WTC11 (cell line): ENCODE measurements at regions not wholly inside any gene's neighbourhood (a gene's known extent, or its start where the extent isn't known, plus 50 kb on each side); places are given as distances from the start of the nearest gene placed in this dataset.

ENCODE experiments used
- ATAC-seq: fragments of 200-7000 bp; cut with Tn5 transposase; 2 replicates; pipeline ENCODE4 v1.10.0; 2021; ENCODE audit warnings: mild to moderate bottlenecking, moderate library complexity
- CTCF ChIA-PET: fragments of 300-600 bp; sonication (Branson Sonifier 250); formaldehyde crosslinking; loops from one replicate; lab custom pipeline; 2021; ENCODE audit warnings: antibody characterized with exemption; lab: Charles Lee
- POLR2A ChIA-PET: fragments of 350-600 bp; sonication (Branson Sonifier 250); formaldehyde crosslinking; loops from one replicate; lab custom pipeline; 2021; ENCODE audit warnings: antibody characterized with exemption; lab: Charles Lee
- DNase-seq: peaks from one replicate; pipeline ENCODE4 v3.0.0; 2021; ENCODE audit warnings: low spot score
- H3K27ac Mint-ChIP-seq: 2 replicates; pipeline ENCODE4 v1.8.0; 2021; ENCODE audit warnings: mixed read lengths
- H3K27me3 Mint-ChIP-seq: 2 replicates; pipeline ENCODE4 v1.8.0; 2021; ENCODE audit warnings: low read depth, mild to moderate bottlenecking, moderate library complexity, mixed read lengths
- H3K36me3 Mint-ChIP-seq: 2 replicates; pipeline ENCODE4 v1.8.0; 2021; ENCODE audit warnings: mixed read lengths
- H3K4me1 Mint-ChIP-seq: 2 replicates; pipeline ENCODE4 v1.8.0; 2022; ENCODE audit warnings: mixed read lengths
- H3K4me3 Mint-ChIP-seq: 2 replicates; pipeline ENCODE4 v1.8.0; 2021; ENCODE audit warnings: mild to moderate bottlenecking, moderate library complexity, mixed read lengths
- H3K9me3 Mint-ChIP-seq: 2 replicates; pipeline ENCODE4 v1.8.0; 2021; ENCODE audit warnings: mixed read lengths
- CREB1 ChIP-seq: sonication (generic); formaldehyde crosslinking; IDR thresholded peaks from 2 replicates; pipeline ENCODE4 v1.8.0; 2023; ENCODE audit warnings: mild to moderate bottlenecking, missing genetic modification reagents
- GTF2I ChIP-seq: fragments of 250-450 bp; sonication (Bioruptor Pico); conservative IDR thresholded peaks from 2 replicates; pipeline ENCODE4 v1.4.0; 2021; ENCODE audit warnings: mild to moderate bottlenecking
- NR1H2 ChIP-seq: sonication (generic); formaldehyde crosslinking; IDR thresholded peaks from 2 replicates; pipeline ENCODE4 v1.9.0; 2021; ENCODE audit warnings: mild to moderate bottlenecking, moderate library complexity, missing genetic modification reagents
- NR3C1 ChIP-seq: sonication (generic); formaldehyde crosslinking; conservative IDR thresholded peaks from 2 replicates; pipeline ENCODE4 v1.8.1; 2023; ENCODE audit warnings: low read depth, mild to moderate bottlenecking, missing genetic modification reagents
- TCF7 ChIP-seq: sonication (generic); formaldehyde crosslinking; IDR thresholded peaks from 2 replicates; pipeline ENCODE4 v1.8.0; 2022; ENCODE audit warnings: mild to moderate bottlenecking, low read depth, missing genetic modification reagents, moderate library complexity
- TEAD4 ChIP-seq: sonication (generic); formaldehyde crosslinking; IDR thresholded peaks from 2 replicates; pipeline ENCODE4 v1.8.0; 2022; ENCODE audit warnings: mild to moderate bottlenecking, missing genetic modification reagents
- ZNF121 ChIP-seq: sonication (generic); formaldehyde crosslinking; IDR thresholded peaks from 2 replicates; pipeline ENCODE4 v1.8.0; 2023; ENCODE audit warnings: missing genetic modification reagents
- ZNF219 ChIP-seq: sonication (generic); formaldehyde crosslinking; IDR thresholded peaks from 2 replicates; pipeline ENCODE4 v1.8.0; 2023; ENCODE audit warnings: missing genetic modification reagents, mild to moderate bottlenecking, borderline replicate concordance
- TF ChIP-seq, protein P1 (sequence below): sonication (generic); formaldehyde crosslinking; IDR thresholded peaks from 2 replicates; pipeline ENCODE4 v1.8.1; 2023; ENCODE audit warnings: mild to moderate bottlenecking, missing genetic modification reagents, borderline replicate concordance
- TF ChIP-seq, protein P2 (sequence below): sonication (generic); formaldehyde crosslinking; IDR thresholded peaks from 2 replicates; pipeline ENCODE4 v1.8.1; 2022; ENCODE audit warnings: low read depth, mild to moderate bottlenecking, moderate library complexity, missing genetic modification reagents, borderline replicate concordance
- TF ChIP-seq, protein P3 (sequence below): fragments of 250-450 bp; sonication (Bioruptor Pico); conservative IDR thresholded peaks from 2 replicates; pipeline ENCODE4 v1.9.0; 2021; ENCODE audit warnings: mild to moderate bottlenecking
- TF ChIP-seq, protein P4 (sequence below): sonication (generic); formaldehyde crosslinking; IDR thresholded peaks from 2 replicates; pipeline ENCODE4 v1.8.0; 2022; ENCODE audit warnings: mild to moderate bottlenecking, missing genetic modification reagents
- TF ChIP-seq, protein P5 (sequence below): sonication (generic); formaldehyde crosslinking; IDR thresholded peaks from 2 replicates; pipeline ENCODE4 v1.8.1; 2023; ENCODE audit warnings: mild to moderate bottlenecking, missing genetic modification reagents, moderate library complexity

DNA sequence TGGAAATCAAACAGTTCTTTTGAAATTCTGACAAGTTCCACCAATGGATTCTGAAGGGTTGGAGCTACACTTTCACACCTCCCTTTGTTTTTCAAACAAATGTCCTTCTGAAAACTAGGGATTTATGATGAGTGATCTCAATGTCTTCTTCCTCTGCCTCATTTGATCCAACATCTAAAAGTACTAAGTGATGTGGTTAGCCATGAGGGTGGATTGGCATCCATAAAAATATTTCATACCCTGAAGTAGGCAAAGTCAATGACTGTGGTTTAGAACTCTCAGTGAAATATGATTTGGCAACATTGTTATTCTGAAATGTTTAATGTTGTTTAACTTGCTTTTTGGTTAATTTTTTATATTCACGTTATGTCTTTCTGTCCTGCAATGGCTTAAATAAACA lies 136.9 kb downstream of the MBL2 start (continued):
- TF ChIP-seq, protein P1, sequence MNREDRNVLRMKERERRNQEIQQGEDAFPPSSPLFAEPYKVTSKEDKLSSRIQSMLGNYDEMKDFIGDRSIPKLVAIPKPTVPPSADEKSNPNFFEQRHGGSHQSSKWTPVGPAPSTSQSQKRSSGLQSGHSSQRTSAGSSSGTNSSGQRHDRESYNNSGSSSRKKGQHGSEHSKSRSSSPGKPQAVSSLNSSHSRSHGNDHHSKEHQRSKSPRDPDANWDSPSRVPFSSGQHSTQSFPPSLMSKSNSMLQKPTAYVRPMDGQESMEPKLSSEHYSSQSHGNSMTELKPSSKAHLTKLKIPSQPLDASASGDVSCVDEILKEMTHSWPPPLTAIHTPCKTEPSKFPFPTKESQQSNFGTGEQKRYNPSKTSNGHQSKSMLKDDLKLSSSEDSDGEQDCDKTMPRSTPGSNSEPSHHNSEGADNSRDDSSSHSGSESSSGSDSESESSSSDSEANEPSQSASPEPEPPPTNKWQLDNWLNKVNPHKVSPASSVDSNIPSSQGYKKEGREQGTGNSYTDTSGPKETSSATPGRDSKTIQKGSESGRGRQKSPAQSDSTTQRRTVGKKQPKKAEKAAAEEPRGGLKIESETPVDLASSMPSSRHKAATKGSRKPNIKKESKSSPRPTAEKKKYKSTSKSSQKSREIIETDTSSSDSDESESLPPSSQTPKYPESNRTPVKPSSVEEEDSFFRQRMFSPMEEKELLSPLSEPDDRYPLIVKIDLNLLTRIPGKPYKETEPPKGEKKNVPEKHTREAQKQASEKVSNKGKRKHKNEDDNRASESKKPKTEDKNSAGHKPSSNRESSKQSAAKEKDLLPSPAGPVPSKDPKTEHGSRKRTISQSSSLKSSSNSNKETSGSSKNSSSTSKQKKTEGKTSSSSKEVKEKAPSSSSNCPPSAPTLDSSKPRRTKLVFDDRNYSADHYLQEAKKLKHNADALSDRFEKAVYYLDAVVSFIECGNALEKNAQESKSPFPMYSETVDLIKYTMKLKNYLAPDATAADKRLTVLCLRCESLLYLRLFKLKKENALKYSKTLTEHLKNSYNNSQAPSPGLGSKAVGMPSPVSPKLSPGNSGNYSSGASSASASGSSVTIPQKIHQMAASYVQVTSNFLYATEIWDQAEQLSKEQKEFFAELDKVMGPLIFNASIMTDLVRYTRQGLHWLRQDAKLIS: no peak
- no peak for TF ChIP-seq NR3C1 (CRISPR knock-in tag)
- TF ChIP-seq, protein P2, sequence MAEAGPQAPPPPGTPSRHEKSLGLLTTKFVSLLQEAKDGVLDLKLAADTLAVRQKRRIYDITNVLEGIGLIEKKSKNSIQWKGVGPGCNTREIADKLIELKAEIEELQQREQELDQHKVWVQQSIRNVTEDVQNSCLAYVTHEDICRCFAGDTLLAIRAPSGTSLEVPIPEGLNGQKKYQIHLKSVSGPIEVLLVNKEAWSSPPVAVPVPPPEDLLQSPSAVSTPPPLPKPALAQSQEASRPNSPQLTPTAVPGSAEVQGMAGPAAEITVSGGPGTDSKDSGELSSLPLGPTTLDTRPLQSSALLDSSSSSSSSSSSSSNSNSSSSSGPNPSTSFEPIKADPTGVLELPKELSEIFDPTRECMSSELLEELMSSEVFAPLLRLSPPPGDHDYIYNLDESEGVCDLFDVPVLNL: no peak
- no peak for TF ChIP-seq ZNF121 (CRISPR knock-in tag)
- TF ChIP-seq ZNF219 (CRISPR knock-in tag): no peak

DNA sequence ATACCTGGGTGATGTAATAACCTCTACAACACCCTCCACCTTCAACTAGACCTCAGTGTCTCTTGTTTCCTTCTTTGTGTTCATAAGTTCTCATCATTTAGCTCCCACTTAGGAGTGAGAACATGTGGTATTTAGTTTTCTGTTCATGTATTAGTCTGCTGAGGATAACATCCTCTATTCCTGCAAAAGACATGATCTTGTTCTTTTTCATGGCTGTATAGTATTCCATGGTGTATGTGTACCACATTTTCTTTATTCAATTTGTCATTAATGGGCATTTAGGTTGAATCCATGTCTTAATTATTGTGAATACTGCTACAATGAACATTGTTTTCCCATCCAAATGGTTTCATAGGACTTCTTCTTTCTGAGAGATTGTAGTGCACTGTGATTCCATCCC lies 135.7 kb downstream of the MBL2 start:
- POLR2A ChIA-PET: no interaction called here
- DNase-seq (no peak), ATAC-seq (no peak)
- Mint-ChIP-seq H3K9me3 (peaks cover 9% of the 10 kb centered on the region), H3K36me3 (no peaks in the 10 kb centered on the region), H3K4me3 (no peak overlapping the region), H3K27ac (no peak overlapping the region), H3K4me1 (peaks cover 8% of the 10 kb centered on the region), H3K27me3 (no peaks in the 10 kb centered on the region)
- TF ChIP-seq, protein P3, sequence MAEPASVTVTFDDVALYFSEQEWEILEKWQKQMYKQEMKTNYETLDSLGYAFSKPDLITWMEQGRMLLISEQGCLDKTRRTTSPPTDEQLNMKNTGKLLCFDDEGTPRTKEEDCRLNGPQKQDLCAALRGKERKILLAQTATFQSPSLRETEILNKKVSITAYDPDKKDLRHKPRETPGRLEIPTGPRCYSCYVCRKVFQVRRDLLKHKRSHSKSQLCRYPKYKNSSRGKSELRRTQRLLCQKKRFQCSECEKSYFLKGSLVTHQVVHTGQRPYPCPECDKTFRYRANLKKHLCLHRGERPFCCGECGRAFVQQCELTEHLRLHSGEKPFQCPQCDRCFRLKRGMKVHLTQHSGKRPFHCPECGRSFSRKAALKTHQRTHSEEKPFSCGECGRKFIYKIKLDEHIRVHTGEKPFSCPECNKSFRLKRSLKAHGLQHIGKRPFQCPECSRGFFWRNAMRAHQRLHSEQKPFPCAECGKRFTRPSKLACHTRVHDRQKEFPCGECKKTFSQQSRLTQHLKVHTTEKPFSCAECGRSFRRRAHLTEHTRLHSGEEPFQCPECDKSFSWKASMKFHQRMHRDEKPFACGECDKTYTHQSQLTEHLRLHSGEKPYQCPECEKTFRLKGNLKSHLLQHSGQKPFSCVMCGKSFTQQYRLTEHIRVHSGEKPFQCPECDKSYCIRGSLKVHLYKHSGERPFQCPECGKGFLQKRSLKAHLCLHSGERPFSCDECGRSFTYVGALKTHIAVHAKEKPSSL: no peak
- peak; percentile 73 for TF ChIP-seq GTF2I
- TF ChIP-seq, protein P4, sequence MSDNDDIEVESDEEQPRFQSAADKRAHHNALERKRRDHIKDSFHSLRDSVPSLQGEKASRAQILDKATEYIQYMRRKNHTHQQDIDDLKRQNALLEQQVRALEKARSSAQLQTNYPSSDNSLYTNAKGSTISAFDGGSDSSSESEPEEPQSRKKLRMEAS (CRISPR knock-in tag): no peak
- TF ChIP-seq, protein P5, sequence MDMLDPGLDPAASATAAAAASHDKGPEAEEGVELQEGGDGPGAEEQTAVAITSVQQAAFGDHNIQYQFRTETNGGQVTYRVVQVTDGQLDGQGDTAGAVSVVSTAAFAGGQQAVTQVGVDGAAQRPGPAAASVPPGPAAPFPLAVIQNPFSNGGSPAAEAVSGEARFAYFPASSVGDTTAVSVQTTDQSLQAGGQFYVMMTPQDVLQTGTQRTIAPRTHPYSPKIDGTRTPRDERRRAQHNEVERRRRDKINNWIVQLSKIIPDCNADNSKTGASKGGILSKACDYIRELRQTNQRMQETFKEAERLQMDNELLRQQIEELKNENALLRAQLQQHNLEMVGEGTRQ (CRISPR knock-in tag): no peak
- no peak for TF ChIP-seq CREB1 (CRISPR knock-in tag)
- CTCF ChIA-PET: no interaction called here

DNA sequence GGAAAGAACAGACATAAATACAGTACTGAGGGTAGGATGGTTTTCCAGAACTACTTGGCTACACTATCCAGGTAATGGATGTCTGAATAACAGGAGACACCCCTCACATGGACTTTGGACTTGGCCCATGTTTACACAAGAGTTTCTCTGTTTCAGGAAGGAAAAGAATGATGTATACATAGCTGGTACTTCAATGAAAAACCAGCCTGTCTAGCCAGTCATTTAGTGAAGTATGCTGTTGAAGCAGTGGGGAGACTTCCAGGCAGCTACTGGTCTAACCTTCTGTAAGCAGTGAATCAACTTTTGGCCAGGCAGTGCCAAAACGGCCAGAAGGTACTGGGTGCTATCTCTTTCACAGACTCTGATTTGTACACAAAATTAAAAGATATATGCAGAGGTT lies 135.0 kb downstream of the MBL2 start:
- no peak overlapping the region for H3K27ac Mint-ChIP-seq
- no peaks in the 10 kb centered on the region for H3K27me3 Mint-ChIP-seq
- ATAC-seq (no peak), DNase-seq (no peak)
- no peaks in the 10 kb centered on the region for H3K36me3 Mint-ChIP-seq
- POLR2A ChIA-PET: no interaction called here
- peaks cover 4% of the 10 kb centered on the region for H3K4me1 Mint-ChIP-seq
- TF ChIP-seq NR1H2 (no peak), TEAD4 (CRISPR knock-in tag) (no peak), TCF7 (CRISPR knock-in tag) (no peak)
- TF ChIP-seq, protein P2: no peak
- no peak overlapping the region for H3K4me3 Mint-ChIP-seq
- CTCF ChIA-PET: no interaction called here
- H3K9me3 Mint-ChIP-seq: peaks cover 9% of the 10 kb centered on the region
